ENCODE measurements at regions not wholly inside any gene's neighbourhood (a gene's known extent, or its start where the extent isn't known, plus 50 kb on each side); places are given as distances from the start of the nearest gene placed in this dataset.

DNA sequence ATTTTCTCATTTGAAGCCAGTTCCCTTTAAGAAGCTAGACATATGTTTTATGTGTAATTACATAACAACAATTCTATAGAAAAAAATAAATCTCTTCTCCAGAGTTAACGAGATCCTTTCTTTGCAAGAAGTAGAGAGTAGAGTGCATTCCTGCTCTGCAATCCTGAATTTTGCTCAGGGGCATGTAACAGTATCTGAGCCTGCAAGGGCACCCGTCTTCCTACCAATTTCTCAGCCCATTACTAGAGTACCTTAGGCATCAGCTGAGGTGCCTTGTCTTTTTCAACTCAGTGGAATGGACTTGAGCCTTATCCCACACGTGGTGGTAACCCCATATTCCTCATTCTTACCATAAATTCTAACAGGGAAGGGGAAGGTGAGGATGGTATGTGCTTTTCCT lies 205.9 kb downstream of the IKZF2 start:
- no peak for DNase-seq (ENCODE audit: low read depth in 4 of 4, low spot score in 3 of 4)

DNA sequence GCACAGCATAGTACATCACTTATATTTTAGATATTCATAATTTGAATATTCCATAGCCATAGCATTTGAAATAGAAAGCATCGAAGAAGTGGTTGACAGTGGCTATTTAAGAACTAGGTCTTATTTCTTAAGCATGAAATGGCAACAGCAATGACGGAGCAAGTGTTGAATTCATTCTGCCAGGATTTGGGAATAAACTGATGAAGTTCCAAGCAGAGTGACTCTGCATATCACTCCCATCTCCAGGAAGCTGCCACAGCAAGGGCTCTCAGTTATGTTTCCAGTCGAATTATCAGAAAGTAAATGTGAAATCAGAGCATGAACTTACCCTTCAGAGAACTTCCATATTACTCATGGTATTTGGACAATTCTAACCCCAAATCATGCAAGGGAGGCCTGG lies 208.1 kb downstream of the IKZF2 start:
- no peak for DNase-seq (ENCODE audit: low read depth in 4 of 4, low spot score in 3 of 4)

DNA sequence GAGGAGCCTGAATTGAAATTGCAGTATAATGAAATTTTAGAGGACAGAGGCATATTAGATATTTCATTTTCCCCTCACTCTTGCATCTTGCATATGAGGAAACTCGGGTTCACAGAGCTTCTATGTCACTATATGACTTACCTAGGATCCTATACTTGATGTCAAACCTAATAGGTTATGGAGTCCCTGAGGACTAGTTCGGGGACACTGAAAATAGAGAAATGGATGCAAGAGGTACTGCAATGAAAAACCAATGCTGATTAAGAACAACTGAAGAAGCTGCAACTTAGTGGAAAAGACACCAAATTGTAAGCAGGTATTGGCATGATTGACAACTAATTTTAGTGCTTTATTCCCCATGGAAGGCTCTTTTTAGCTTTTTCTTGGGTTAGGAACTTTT lies 210.1 kb downstream of the IKZF2 start:
- no peak for DNase-seq (ENCODE audit: low read depth in 4 of 4, low spot score in 3 of 4)

DNA sequence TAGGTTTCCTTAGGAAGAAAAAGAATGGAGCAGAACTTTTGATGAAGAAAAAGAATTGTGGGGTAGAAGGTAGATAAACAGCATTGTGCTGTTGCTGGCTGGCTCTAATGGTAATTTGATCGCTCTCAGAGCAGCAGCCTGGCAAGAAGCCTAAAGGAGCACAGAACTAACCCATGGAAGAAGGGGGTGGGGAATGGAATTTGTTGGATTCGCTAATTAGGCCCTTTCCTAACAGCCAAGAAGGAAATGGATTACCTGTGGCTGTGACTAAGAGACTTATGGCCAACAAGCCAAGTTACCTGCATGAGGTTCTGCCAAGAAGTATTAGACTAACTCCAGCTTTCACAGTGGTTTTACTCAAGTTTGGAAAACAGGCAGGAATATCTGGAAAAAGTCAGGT lies 210.6 kb downstream of the IKZF2 start:
- peak; percentile 21 to 51 (median 39) for DNase-seq (ENCODE audit: low read depth in 4 of 4, low spot score in 3 of 4)

DNA sequence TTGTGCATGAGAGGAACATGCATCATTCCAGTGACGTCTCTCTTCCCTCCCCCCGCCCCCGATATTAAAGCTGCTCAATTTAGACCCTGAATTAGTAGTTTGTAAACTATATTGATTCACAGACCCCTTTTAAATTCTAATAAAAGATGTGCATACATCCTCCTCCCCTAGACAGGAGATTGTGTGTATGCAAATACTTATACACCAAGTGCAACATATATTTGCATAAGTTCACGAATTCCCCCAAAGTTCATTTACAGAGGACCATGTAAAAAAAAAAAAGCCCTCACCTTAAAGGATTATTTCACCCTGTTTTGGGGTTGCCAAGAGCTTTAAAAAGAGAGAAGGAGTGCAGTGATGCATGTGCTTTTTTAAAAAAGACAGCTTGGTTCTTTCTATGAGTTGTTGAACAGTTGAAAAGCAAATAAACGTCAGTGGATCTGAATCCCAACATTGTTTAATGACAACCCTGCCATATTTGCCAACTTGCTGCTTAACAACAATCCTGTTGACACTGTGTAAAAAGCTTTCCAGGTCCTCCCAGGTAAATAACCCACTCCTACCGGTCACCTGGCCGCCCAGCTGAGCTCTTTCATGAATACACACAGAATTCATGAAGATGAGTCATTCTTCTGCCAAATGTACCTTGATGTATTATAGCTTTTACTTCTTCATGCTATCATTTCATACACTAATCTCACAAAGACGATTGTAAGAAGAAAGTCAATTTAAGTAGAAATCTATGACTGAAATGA lies 211.5 kb downstream of the IKZF2 start:
- DNase-seq (ENCODE audit: low read depth in 4 of 4, low spot score in 3 of 4) = no peak

DNA sequence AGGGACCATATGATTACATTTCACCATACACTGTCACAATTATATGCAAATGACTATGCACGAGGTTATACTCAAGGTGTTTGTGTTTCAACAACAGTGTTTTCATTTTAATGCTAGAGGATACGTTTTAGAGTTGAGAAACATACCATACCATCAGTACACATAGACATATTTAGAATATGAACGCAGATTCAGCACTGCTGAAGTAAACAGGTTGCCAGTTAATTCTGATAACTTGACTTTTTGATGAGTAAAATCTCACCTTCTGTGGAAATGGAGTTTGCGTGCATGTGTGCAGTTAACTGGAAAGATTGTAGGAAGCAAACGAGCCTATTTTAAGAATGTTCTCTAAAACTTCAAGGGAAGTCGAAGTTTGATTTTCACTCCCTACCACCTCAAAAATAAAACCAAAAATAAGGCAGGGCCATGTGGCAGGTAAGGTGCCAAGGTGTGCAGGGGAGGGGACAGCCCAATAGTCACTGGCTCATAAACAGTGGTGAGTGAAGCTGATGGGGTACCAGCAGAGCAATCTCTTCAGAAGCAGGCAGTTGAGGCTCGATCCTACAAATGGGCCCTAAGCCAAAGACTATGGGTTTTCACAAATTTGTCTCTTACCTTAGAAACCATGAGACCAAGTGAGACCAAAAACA lies 213.1 kb downstream of the IKZF2 start:
- DNase-seq (ENCODE audit: low read depth in 4 of 4, low spot score in 3 of 4) = no peak

DNA sequence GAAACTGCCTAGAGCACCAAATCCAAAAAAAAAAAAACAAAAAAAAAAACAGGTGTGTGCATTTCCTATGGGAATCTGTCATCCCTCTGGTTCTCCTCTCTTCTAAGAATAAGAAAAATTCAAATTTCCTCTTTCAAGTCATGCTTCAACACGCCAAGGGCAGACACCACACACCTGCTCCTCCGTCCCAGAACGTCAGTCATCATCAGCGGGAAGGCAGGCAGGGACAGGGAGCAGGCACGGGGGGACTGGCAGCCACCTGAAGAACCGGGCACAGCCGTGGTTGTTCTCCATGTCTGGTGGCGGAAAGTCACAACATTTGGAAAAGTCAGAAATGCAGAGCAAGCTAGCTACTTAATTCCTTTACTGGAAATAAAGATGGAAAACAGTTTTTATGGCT lies 214.8 kb downstream of the IKZF2 start:
- DNase-seq (ENCODE audit: low read depth in 4 of 4, low spot score in 3 of 4) = no peak

DNA sequence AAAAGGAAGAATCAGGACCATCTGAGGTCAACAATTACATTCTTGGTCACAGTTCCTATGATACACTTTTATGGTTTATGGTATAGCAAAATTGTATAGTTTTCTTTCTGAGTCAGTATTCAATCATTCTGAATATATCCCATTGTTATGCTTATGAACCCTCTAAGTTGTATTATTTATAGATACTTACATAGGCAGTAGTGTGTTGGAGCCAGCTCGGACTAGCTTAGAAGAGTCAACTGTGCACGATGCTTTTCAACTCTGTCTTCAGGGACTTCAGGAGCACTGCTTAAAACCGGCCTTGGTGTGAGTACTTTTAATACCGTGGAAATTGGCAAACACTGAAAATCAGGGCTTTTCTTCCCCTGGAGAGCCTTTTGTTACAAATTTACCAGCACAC lies 215.7 kb downstream of the IKZF2 start:
- DNase-seq (ENCODE audit: low read depth in 4 of 4, low spot score in 3 of 4) = no peak

DNA sequence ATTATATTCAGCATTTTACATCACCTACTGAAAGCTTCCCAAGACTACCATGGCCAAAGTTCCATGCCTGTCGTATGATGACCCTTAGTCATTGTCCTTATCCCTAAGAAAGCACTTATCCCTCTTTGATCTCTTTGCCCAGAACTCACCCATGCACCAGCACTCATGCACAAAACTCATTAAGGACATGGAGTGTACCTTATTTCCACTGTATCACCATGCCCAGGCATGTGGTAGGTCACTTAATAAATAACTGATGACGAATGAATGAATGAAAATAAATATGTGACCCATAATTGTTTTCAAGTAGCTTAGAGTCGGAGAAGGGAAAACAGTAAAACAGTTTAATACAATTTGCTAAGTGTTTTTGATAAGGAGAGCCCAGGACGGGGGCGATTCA lies 220.1 kb downstream of the IKZF2 start:
- DNase-seq (ENCODE audit: low read depth in 4 of 4, low spot score in 3 of 4) = no peak

DNA sequence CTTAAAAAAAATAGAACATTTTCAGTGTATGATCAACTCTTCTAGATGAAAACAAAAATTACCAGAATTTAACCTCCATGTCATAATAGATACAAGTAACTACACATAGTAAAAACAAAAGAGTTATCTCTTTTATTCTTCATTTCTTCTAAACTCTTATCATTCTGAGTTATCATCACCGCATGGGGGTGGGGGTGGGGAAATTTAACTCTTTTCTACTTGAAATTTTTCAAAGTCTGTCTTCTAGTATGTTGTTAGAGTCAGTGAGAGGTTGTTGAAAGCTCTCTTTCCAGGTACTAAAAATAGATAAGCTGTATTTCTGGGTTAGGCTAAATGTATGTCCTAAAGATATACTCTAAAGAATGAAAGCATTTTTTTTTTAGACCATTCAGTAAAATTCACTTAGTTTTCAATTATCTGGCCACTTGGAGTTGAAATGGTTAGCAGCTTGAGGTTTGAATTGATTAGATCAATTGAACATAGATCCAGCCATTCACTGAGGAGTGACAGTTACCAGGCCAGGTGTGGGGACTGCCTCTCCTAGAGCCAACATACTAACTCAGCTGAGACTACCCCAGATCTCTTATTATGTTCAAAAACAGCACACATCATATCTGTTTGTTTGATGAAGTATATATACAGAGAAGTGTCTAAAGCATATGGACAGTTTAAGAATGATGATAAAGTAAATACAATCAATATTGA lies 220.7 kb downstream of the IKZF2 start:
- DNase-seq (ENCODE audit: low read depth in 4 of 4, low spot score in 3 of 4) = no peak

DNA sequence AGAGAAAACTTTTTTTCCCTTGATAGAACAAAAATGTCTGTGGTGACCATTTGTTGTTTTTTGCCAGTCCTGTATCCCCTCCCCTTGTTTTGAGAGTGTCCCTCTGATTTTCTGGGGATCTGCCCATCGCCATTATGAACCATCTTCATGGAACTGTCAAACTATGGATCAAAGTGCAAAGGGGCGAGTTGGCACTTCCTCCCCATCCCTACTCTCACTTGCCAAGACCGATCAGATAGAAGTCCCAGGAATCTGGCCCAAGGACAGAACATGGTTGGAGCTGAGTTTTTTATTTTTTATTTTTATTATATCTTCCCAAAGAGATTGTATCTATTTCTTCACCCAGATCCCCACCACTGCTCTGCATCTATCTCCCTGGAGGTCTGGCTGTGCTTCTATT lies 221.4 kb downstream of the IKZF2 start:
- no peak for DNase-seq (ENCODE audit: low read depth in 4 of 4, low spot score in 3 of 4)

DNA sequence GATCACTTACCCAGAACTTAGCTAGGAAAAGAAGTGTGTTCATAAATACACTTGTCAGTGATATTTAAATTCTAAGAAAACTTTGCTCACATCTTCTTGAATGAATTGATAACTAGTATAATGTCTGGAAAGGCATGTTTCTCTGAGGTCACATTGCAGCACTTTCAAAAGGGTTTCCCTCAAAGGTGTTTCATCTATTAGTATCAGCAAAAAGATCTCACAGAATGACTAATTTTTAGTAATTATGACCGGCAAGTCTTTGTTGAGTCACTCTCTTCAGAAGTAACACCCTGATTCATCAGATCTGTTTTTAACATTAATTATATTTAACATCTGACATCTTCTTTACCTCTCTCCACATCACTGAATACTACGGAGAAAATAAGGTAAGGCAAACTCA lies 222.3 kb downstream of the IKZF2 start:
- DNase-seq (ENCODE audit: low read depth in 4 of 4, low spot score in 3 of 4) = no peak

DNA sequence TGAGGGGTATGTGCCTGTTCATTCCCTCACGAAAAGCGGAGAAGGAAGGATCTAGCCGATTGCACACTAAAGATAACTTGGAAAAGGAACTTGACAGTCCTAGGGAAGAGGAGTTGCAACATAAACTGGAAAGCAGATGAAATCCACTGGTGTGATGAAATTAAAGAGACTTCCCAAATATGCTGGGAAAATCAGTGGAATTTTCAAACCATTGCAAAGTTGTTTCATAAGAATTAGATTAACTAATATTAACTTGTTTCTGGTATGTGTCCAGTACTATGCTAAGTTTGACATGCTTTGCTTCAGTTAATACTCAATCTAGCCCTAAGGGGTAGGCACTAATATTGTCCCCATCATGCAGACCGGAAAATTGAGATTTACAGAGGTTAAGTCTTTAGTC lies 222.7 kb downstream of the IKZF2 start:
- no peak for DNase-seq (ENCODE audit: low read depth in 4 of 4, low spot score in 3 of 4)

DNA sequence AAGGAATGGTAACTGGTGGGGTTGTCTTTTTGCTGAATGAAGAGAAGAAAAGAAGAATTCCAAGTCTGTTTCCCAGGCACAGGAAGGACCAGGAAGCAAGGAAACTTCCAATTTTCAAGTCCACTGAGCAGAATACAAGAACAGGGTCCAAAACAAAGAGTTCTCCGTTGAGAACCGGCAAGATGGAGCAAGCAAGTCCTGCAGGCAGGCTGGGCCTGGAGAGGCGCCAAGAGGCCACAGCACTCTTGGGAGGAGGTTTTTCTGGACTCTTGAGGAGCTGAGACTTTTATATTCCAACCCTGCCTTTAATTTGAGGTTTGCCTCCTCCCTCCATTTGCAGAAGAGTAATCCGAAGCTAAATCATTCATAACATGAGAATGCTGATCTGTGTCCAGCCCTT lies 224.5 kb downstream of the IKZF2 start:
- DNase-seq (ENCODE audit: low read depth in 4 of 4, low spot score in 3 of 4) = no peak

DNA sequence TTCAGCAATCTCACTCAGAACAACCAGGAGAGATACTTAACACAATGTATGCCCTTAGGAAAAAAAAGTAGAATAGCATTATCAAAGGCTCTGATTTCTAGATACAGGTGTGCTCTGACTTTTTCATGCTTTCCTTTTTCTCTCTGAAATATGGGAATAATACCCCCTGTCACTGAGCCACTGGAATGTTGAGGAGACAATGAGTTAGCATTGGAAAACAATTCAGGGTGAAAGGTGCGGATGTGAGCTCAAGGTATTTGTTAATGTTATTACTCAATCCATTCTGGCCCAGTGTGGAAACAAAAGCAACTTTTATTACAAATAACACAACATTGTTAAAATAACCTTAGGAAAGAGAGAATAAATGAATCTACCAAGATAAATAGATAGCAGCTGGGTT lies 228.0 kb downstream of the IKZF2 start:
- DNase-seq (ENCODE audit: low read depth in 4 of 4, low spot score in 3 of 4) = no peak

DNA sequence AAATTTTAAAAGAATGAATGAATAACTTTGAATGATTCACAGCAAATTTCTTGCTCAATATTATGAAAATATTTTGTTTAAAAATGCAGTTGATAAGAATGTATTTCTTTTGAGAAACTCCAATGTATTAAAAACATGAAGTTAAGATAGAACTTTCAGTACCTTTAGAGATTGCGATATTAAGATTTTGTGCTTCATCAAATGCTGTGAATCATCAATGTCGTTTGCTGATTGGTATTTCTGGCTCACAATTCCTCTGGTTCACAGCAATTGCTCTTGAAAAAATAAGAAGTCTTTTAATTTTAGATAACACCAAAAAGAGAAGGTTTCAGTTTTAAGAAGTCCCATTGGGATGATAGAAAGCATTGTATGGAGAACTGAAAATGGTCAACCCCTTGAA lies 228.7 kb downstream of the IKZF2 start:
- DNase-seq (ENCODE audit: low read depth in 4 of 4, low spot score in 3 of 4) = no peak

DNA sequence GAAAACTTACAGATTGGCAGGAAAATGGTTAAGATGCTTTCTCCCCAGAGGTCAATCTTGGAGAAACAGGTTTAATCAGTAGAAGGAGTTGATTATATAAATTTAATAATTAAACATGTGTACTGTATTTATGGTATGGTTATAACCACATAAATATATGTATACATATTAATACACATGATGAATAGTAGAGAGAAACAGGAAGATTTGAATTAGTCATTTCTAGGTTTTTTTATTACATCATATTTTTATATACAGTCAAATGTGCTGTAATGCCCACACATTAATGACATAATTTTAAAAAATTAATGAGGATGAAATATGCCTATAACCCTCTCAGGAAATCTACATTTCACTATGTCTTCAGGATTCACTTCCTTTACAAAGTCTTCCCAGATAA lies 229.7 kb downstream of the IKZF2 start:
- no peak for DNase-seq (ENCODE audit: low read depth in 4 of 4, low spot score in 3 of 4)

DNA sequence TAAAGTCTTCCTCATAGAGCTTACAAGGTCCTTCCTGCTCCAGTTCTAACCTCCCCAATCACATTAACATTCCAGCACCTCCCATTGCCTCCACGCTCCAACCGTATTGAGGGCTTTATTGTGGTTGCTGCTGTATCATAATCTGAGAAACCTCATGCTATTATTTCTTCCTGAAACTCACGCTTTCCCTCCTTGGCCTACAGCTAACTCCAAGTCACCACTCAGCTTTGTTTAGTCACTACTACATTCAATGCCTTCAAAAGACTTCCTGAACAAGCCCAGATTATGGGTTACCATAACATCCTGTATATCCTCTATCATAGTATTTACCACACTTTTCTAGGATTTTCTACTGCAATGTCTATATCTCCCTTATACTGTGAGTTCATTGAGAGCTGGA lies 230.4 kb downstream of the IKZF2 start:
- DNase-seq (ENCODE audit: low read depth in 4 of 4, low spot score in 3 of 4) = no peak

DNA sequence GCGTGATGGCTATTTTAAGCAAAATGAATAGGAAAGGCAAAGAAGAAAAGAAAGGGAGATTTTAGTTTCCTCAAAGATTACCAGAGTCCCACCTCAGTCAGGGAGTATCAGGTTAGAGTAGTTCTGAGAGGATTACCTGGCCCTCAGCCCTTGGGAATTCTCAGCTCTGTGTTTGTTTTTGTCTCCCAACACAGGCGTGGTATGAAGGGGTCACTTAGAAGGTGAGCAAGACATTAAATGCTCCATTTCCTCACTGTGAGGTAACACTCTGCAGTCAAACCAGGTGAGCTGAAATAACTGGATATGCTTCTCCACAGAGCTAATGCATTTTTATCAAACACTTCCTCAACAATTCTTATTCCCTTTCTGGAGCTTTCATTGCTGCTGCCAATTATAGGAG lies 232.2 kb downstream of the IKZF2 start:
- DNase-seq (ENCODE audit: low read depth in 4 of 4, low spot score in 3 of 4) = no peak

DNA sequence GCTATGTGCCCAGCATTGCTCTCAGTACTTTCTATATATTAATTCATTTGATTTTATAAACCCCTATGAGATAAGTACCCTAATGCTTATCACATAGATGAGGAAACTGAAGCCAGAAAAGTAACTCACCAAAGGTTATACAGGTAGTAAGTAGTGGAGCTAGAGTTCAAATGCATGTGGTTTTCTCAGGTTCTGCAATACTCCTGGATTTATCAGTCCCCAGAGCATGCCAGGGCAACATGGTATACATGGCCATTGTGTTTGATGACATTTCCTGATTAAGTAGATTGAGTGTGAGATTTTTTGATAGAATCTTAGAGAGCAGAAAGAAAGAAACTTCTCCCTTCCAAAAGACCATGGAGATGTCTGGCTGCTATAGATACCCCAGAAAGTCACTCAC lies 233.1 kb downstream of the IKZF2 start:
- DNase-seq (ENCODE audit: low read depth in 4 of 4, low spot score in 3 of 4) = no peak

DNA sequence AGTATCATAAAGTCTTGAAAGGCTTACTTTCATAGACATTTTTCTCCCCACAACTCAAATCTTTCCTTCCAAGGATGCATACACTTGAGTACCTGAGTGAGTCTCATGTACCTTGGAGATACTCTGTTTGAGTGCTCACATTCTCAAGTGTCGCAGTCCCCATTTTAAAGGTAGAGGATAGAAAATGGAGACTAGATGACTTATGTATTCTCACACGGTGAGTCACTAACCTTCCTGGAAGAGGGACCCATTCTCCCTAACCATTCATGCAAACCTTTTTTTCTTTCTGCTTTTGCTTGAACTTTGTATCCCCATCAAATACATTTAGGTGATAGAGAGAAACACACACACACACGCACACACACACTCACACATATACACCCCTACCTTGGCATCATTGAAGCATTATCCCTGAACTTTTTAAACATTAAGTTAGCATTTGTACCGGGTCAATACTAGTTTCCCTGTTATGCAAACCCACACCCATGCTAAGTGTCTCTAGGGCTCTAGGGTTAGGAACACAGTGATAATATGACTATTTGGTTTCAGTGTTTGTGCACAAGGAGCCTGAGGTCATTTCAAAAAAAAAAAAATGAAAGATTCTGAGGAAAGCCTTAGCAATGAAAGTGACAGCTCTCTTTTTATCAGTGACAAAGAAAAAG lies 236.2 kb downstream of the IKZF2 start:
- no peak for DNase-seq (ENCODE audit: low read depth in 4 of 4, low spot score in 3 of 4)

DNA sequence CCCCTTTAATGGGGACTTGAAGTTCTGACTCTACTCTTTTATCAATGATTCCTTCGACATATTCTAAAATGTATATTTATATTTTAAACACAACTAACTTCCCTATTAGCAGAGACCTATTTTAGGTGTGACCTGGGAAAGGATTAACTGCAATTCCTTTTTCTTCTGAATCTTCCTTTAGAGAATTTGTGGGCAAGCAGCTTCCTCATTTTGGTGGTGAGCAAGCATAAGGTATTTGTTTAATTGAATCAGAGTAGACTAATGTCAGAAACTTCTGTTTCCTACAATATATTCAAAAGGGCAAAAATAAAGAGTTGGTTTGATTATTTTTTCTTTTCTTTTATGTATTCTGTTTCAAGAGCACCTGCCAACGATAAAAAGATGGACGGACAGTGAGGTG lies 237.0 kb downstream of the IKZF2 start:
- no peak for DNase-seq (ENCODE audit: low read depth in 4 of 4, low spot score in 3 of 4)
